Stimulated activated naive CD8-positive, alpha-beta T cell treated with anti-CD3 and anti-CD28 coated beads, Interleukin-15, Interleukin-2, amounts not matched to agents 100 ng/mL and 50 ng/mL, for 24 hours (primary cell): ENCODE measurements at regions not wholly inside any gene's neighbourhood (a gene's known extent, or its start where the extent isn't known, plus 50 kb on each side); places are given as distances from the start of the nearest gene placed in this dataset.
"Not testable (repeated sequence)": the region's sequence is repeated elsewhere in the genome, so short reads cannot be mapped to it uniquely, and the experiment has no call there.

Source experiments
- H3K27ac Mint-ChIP-seq: one replicate; pipeline ENCODE4 v1.8.0; 2021; ENCODE audit warnings: mild to moderate bottlenecking, mixed read lengths
- H3K27me3 Mint-ChIP-seq: one replicate; pipeline ENCODE4 v1.8.0; 2021; ENCODE audit warnings: mixed read lengths
- H3K36me3 Mint-ChIP-seq: one replicate; pipeline ENCODE4 v1.8.0; 2021; ENCODE audit warnings: low read depth, mixed read lengths
- H3K4me1 Mint-ChIP-seq: one replicate; pipeline ENCODE4 v1.8.0; 2021; ENCODE audit warnings: low read depth, mixed read lengths
- H3K4me3 Mint-ChIP-seq: one replicate; pipeline ENCODE4 v1.8.0; 2021; ENCODE audit warnings: mild to moderate bottlenecking, mixed read lengths
- H3K9me3 Mint-ChIP-seq: one replicate; pipeline ENCODE4 v1.8.0; 2021; ENCODE audit warnings: mixed read lengths

DNA sequence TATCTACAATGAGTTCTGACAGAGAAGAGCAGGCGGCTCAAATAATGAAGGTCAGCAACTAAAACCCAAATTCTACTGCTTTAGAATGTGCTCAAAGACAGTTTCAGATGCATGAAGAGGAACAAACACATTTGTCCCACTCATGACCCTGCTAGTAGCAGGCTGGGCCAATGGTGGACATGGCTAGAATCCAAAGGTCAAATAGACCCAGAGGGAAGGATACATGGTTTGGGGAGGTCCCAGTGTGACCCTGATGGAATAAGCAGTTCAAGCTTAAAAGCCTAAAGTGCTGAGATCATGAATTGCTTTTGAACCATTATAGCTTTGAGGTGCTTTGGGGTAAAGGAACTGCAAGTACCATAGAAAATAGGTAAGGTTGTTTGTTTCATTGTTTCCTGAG is 450.7 kb downstream of the MID1IP1 start:
- H3K4me3 Mint-ChIP-seq = no peak overlapping the region
- H3K27ac Mint-ChIP-seq = no peak overlapping the region
- no peaks in the 10 kb centered on the region for H3K9me3 Mint-ChIP-seq
- peaks cover 52% of the 10 kb centered on the region for H3K4me1 Mint-ChIP-seq
- H3K27me3 Mint-ChIP-seq = no peaks in the 10 kb centered on the region
- peaks cover 11% of the 10 kb centered on the region for H3K36me3 Mint-ChIP-seq

DNA sequence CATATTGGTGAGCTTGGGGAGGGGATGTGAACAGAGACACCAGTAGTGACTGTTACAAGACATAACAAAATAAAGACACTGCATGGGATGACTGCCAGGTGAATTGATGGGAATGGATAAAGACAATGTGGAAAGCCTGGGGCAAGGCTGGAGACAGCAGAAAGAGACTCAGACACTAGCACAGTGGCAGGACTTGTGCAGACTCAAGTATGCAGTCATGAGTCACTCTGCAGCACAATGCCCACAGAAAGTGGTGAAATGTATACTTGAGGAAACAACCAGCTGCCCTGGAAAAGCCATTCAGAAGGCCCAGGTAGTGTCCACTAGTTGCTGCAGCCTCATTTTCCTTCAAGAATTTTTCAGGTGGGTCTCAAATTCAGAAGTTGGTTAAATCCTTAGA is 452.3 kb downstream of the MID1IP1 start:
- Mint-ChIP-seq H3K4me1 (peaks cover 50% of the 10 kb centered on the region), H3K4me3 (no peak overlapping the region), H3K27ac (peak overlapping the region; percentile 69), H3K27me3 (no peaks in the 10 kb centered on the region), H3K36me3 (peaks cover 11% of the 10 kb centered on the region), H3K9me3 (no peaks in the 10 kb centered on the region)

DNA sequence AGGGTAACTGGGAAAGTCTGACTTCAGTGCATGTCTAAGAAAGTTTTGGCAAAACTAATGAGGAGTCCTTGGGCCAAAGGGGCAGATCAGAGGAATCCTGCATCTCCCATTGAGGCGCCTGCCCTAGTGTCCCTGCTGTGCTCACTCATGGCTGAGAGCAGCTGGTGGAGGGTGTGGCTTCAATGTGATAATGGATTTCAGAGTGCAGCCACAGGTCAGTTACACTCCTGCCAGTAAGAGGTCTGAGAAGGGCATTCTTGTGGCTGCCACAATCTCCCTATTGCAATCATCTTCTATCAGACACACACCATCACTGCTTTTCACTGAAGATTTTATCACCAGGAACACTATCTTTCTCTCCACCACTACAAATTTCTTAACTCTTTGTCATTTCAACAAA is 457.1 kb downstream of the MID1IP1 start:
- Mint-ChIP-seq H3K36me3 (peaks cover 10% of the 10 kb centered on the region), H3K27ac (no peak overlapping the region), H3K4me1 (peaks cover 36% of the 10 kb centered on the region), H3K4me3 (no peak overlapping the region), H3K9me3 (no peaks in the 10 kb centered on the region), H3K27me3 (no peaks in the 10 kb centered on the region)

DNA sequence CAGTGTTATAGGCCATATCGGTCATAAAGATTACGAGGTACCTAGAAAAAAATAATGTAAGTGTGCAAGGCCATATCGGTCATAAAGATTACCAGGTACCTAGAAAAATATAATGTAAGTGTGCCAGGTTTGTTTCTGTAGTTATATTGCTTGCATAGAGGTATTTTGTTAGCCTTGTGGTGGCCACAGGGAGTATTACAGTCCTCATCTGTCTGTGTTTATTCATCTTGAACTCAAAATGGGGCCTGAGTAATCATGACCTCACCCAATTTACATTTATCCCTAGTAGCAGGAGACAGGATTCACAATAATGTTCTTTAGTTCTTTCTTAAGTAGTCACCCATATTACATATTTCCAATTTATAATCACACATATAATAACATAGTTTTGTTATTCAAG is 459.7 kb downstream of the MID1IP1 start:
- no peaks in the 10 kb centered on the region for H3K9me3 Mint-ChIP-seq
- no peak overlapping the region for H3K4me3 Mint-ChIP-seq
- peaks cover 48% of the 10 kb centered on the region for H3K4me1 Mint-ChIP-seq
- peak overlapping the region; percentile 22 for H3K27ac Mint-ChIP-seq
- H3K27me3 Mint-ChIP-seq = no peaks in the 10 kb centered on the region
- peaks cover 13% of the 10 kb centered on the region for H3K36me3 Mint-ChIP-seq

DNA sequence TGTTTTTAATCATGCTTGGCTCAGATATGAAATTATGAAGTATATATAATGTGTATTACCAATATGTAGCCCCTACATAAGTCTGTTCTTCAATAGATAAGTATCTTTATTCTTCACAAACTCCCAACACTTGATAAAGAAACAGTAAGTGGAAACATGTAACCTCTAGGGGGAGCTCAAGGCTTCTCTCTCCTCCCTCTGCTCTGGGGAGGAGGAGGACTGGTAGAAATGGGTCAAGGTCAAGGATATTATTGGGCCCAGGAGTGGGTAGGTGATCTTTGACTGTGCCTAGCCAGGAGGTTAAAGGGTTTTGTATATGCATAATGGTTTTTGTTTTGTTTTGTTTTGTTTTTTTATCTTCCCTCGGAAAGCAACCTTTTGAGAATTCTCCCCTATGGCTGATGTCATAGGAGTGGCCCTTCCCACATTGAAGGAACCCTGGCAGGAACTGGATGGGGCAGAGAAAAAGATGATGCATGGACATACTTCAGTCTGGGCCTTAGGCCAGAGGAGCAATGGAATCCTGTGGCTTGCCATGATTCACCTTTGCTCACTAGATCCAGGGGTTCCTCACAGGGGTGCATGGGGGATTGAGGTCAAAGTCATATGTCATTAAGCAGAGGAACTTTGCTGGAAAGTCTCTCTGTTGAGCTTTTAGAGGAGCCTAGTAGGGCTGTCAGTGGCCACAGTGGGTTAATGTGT is 460.3 kb downstream of the MID1IP1 start:
- no peaks in the 10 kb centered on the region for H3K9me3 Mint-ChIP-seq
- H3K27ac Mint-ChIP-seq = peak overlapping the region; percentile 89

DNA sequence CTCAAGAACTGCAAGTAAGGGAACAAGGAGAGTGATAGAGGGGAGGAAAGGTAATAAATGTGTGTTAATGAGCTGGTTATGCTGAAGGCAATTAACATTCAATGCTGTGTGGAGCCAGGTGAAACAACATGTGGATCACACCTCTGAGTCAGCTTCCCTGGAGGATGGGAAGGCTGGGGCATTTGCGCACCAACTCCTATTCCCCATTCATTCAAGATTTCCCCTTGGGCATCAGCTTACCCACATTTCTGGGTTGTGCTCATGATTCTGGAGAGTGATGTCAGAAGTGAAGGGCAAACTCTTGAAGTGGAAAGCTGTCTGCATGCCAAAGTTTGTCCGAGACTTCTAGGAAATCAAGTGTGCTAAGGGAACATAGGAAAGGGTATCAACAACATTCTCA is 461.4 kb downstream of the MID1IP1 start:
- Mint-ChIP-seq H3K4me3 (peak overlapping the region; percentile 37), H3K27ac (peak overlapping the region; percentile 91), H3K36me3 (peaks cover 21% of the 10 kb centered on the region), H3K4me1 (peaks cover 62% of the 10 kb centered on the region), H3K27me3 (no peaks in the 10 kb centered on the region), H3K9me3 (peaks cover under 1% of the 10 kb centered on the region)

More for the DNA sequence above, 460.3 kb downstream of the MID1IP1 start:
- Mint-ChIP-seq H3K27me3 (no peaks in the 10 kb centered on the region), H3K36me3 (peaks cover 19% of the 10 kb centered on the region), H3K4me1 (peaks cover 54% of the 10 kb centered on the region), H3K4me3 (no peak overlapping the region)

DNA sequence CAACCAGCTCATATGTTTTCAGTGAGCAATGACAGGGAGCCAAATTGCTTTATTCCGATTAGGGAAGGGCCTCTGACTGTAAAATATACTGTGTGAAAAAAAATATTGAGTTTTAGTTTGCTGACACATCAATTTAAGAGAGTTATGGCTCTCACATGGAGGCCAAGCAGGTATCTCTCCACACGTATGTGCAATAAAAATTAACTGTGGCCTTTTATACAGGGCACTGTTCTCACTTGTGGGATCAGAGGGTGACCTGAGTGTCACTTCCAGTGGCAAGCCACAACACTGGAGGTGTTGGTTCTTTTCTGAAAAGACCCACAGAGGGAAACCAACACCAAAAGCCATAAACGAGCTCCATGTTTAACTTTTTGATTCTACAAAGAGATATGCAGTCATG is 462.8 kb downstream of the MID1IP1 start:
- Mint-ChIP-seq H3K9me3 (peaks cover 7% of the 10 kb centered on the region), H3K36me3 (peaks cover 28% of the 10 kb centered on the region), H3K4me1 (peaks cover 76% of the 10 kb centered on the region), H3K4me3 (no peak overlapping the region), H3K27me3 (no peaks in the 10 kb centered on the region), H3K27ac (peak overlapping the region; percentile 91)

DNA sequence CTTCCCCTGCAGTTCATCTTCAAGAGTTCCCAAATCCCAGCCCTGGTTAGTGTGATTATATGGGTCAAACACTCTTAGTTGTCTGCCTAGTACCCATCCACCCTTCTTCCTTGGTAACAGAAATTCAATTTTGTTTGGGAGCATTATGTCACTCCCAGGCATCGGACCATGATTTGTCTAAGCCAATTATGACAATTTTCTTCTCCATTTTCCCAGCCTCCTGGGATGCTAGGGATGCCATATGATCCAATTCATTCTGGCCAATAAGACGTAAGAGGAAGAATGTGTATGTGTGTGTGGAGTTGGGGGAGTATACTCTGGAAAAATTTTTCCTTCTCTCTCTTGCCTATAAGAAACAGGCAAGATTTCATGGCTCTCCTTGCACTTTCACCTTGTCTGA is 465.9 kb downstream of the MID1IP1 start:
- H3K27me3 Mint-ChIP-seq = no peaks in the 10 kb centered on the region
- no peak overlapping the region for H3K27ac Mint-ChIP-seq
- peaks cover 7% of the 10 kb centered on the region for H3K9me3 Mint-ChIP-seq
- no peak overlapping the region for H3K4me3 Mint-ChIP-seq
- peaks cover 65% of the 10 kb centered on the region for H3K4me1 Mint-ChIP-seq
- H3K36me3 Mint-ChIP-seq = peaks cover 28% of the 10 kb centered on the region

DNA sequence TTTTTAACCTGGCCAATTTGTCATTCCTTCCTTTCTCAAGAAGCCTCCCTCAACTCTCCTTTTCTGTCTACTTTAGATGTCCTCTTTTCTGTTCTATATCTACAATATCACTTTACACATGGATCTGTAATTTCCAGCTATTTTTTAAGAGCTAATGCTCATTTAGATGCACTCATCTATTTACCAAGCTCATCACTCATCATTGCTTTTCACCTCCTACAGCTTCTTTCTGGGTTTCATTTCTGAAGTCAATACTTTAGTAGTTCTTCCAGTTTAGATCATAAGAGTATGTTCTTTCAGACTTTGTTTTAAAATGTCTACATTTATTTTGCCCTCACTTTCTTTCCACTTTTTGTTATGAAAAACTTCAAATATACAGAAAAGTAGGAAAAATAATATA is 466.9 kb downstream of the MID1IP1 start:
- H3K27ac Mint-ChIP-seq = peak overlapping the region; percentile 73
- H3K4me3 Mint-ChIP-seq = peak overlapping the region; percentile 51
- H3K9me3 Mint-ChIP-seq = peaks cover 7% of the 10 kb centered on the region
- H3K27me3 Mint-ChIP-seq = no peaks in the 10 kb centered on the region
- peaks cover 54% of the 10 kb centered on the region for H3K4me1 Mint-ChIP-seq
- H3K36me3 Mint-ChIP-seq = peaks cover 25% of the 10 kb centered on the region

DNA sequence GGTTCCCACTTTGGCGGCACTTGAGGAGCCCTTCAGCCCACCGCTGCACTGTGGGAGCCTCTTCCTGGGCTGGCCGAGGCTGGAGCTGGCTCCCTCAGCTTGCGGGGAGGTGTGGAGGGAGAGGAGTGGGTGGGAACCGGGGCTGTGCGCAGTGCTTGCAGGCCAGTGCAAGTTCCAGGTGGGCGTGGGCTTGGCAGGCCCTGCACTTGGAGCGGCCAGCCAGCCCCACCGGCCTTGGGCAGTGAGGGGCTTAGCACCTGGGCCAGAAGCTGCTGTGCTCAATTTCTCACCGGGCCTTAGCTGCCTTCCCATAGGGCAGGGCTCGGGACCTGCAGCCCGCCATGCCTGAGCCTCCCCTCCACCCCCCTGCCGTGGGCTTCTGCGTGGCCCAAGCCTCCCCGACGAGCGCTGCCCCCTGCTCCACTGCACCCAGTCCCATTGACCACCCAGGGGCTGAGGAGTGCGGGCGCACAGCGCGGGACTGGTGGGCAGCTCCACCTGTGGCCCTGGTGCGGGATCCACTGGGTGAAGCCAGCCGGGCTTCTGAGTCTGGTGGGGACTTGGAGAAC is 474.3 kb downstream of the MID1IP1 start:
- no peaks in the 10 kb centered on the region for H3K27me3 Mint-ChIP-seq
- H3K36me3 Mint-ChIP-seq = peaks cover 8% of the 10 kb centered on the region
- H3K4me1 Mint-ChIP-seq = no peaks in the 10 kb centered on the region
- no peaks in the 10 kb centered on the region for H3K9me3 Mint-ChIP-seq
- no peak overlapping the region for H3K27ac Mint-ChIP-seq
- H3K4me3 Mint-ChIP-seq = no peak overlapping the region

DNA sequence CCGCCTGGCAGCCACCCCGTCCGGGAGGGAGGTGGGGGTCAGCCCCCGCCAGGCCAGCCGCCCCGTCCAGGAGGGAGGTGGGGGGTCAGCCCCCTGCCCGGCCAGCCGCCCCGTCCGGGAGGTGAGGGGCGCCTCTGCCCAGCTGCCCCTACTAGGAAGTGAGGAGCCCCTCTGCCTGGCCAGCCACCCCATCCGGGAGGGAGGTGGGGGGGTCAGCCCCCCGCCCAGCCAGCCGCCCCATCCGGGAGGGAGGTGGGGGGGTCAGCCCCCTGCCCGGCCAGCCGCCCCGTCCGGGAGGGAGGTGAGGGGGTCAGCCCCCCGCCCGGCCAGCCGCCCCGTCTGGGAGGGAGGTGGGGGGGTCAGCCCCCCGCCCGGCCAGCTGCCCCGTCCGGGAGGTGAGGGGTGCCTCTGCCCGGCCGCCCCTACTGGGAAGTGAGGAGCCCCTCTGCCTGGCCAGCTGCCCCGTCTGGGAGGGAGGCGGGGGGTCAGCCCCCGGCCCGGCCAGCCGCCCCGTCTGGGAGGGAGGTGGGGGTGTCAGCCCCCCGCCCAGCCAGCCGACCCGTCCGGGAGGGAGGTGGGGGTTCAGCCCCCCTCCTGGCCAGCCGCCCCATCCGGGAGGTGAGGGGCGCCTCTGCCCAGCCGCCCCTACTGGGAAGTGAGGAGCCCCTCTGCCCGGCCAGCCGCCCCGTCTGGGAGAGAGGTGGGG is 476.6 kb downstream of the MID1IP1 start:
- not testable (repeated sequence) for H3K9me3 Mint-ChIP-seq, H3K27ac Mint-ChIP-seq

DNA sequence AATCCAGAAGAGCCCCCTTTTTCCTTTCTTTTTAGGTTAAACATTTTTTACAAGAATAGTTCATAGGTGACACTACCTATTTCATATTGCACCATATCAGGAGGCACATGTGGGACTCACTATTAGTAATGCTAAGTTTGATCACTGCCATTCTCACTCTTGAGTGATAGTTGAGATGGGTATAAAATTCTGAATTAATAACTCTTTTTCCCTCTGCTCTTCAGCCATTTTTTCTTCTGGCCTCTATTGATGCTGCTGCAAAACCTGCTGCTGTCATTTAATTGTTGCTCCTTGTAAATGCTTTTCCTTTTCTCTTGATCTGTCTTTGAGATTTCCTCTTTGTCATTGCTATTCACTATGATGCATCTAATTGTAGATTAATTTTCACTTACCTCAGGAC is 482.0 kb downstream of the MID1IP1 start:
- Mint-ChIP-seq H3K4me3 (no peak overlapping the region), H3K27ac (no peak overlapping the region), H3K9me3 (peaks cover 18% of the 10 kb centered on the region), H3K4me1 (no peaks in the 10 kb centered on the region), H3K27me3 (no peaks in the 10 kb centered on the region), H3K36me3 (peaks cover 31% of the 10 kb centered on the region)

More for the DNA sequence above, 476.6 kb downstream of the MID1IP1 start:
- not testable (repeated sequence) for H3K4me1 Mint-ChIP-seq, H3K27me3 Mint-ChIP-seq, H3K4me3 Mint-ChIP-seq, H3K36me3 Mint-ChIP-seq

DNA sequence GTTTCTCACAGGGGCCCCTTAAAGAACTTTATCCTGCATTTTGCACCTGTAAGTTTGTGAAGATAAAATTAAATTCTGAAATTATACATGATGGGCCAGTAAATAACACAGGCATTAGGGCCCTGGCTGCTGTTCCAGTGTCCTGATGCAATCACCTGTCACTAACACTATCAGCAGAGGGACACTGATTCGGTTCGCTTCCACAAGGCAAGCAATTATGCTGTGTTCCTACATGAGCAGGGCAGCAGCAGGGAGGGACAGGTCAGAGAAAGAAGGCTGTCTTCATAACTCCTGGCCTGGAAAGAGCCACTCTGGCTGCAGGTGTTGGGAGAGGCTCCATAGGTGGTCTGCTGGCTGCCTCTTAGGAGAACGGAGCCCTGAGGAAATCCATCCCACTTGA is 487.3 kb downstream of the MID1IP1 start:
- no peak overlapping the region for H3K27ac Mint-ChIP-seq
- H3K4me1 Mint-ChIP-seq = peaks cover 39% of the 10 kb centered on the region
- H3K9me3 Mint-ChIP-seq = peaks cover 10% of the 10 kb centered on the region
- no peak overlapping the region for H3K4me3 Mint-ChIP-seq
- peaks cover 41% of the 10 kb centered on the region for H3K36me3 Mint-ChIP-seq
- no peaks in the 10 kb centered on the region for H3K27me3 Mint-ChIP-seq

DNA sequence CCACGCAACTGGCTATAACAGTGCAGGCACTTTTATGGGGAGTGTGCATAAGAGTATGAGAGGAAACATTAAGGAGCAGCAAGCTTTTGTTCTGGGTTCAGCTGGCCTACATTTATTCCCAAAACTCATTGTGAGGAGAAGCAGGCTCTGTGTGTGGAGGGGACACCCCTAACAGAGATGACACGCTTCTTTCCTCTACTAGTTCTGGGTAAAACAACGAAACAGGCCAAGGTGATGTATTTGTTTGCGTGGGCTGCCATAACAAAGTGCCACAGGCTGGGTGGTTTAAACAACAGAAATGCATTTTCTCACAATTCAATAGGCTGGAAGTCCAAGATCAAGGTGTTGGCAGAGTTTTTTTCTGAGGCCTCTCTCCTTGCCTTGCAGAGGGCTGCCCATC is 488.6 kb downstream of the MID1IP1 start:
- Mint-ChIP-seq H3K36me3 (peaks cover 39% of the 10 kb centered on the region), H3K4me3 (no peak overlapping the region), H3K9me3 (peaks cover 3% of the 10 kb centered on the region), H3K4me1 (peaks cover 51% of the 10 kb centered on the region), H3K27ac (peak overlapping the region; percentile 31), H3K27me3 (no peaks in the 10 kb centered on the region)

DNA sequence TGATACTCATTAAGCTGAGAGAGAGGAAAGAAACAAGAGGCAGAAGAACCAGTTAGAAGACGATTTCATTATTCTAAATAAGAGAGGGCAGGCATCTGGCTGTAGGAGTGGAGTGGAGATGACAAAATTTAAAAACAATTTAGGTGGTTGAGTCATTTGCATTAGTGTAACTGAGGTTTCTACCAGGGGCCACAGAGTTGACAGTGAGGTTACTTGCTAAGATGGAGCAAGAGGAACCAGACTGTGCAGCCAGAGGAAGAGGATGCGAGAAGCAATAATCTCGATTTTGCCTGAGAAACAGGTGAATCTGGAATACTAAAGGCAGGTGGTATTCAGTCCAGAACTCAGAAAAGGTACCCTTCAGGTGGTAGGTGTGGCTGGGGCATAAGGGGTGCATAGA is 491.9 kb downstream of the MID1IP1 start:
- Mint-ChIP-seq H3K4me3 (peak overlapping the region; percentile 37), H3K4me1 (peaks cover 80% of the 10 kb centered on the region), H3K27me3 (no peaks in the 10 kb centered on the region), H3K9me3 (peaks cover 3% of the 10 kb centered on the region), H3K27ac (peak overlapping the region; percentile 74), H3K36me3 (peaks cover 52% of the 10 kb centered on the region)
